CD4-positive, alpha-beta T cell (primary cell): ENCODE measurements at regions not wholly inside any gene's neighbourhood (a gene's known extent, or its start where the extent isn't known, plus 50 kb on each side); places are given as distances from the start of the nearest gene placed in this dataset.

Experiments used
- ATAC-seq: fragments of 200-7000 bp; cut with Tn5 transposase; one replicate; pipeline ENCODE4 v1.10.0; 2022; ENCODE audit warnings: mild to moderate bottlenecking; ENCODE audit not compliant: poor library complexity
- CTCF ChIA-PET: fragments of 350-600 bp; sonication (Branson Sonifier 250); formaldehyde crosslinking; loops from one replicate; lab custom pipeline; 2021; ENCODE audit warnings: antibody characterized with exemption, inconsistent platforms; lab: Charles Lee
- POLR2A ChIA-PET: fragments of 350-600 bp; sonication (Branson Sonifier 250); formaldehyde crosslinking; loops from one replicate; lab custom pipeline; 2021; ENCODE audit warnings: antibody characterized with exemption, inconsistent platforms; lab: Charles Lee
- DNase-seq, 14 experiments: peaks; one replicate each; pipeline ENCODE4 v3.0.0-alpha.2; 2013 to 2020; ENCODE audit warnings: mixed read lengths in 2 of 14
- H3K27ac ChIP-seq, 2 donors: one replicate each; pipeline versions ENCODE4 v1.5.1 to v1.7.0; 2013; ENCODE audit warnings: low read length in 2 of 2, low read depth in 1 of 2, mild to moderate bottlenecking in 1 of 2
- H3K27me3 ChIP-seq, 2 experiments: 1 replicate in 1 of 2; 2 replicates in 1 of 2; pipeline versions ENCODE4 v1.6.1 to v1.7.0; 2013; ENCODE audit warnings: low read length in 2 of 2, control low read depth in 1 of 2, mild to moderate bottlenecking in 1 of 2, moderate library complexity in 1 of 2; ENCODE audit not compliant: insufficient read depth in 2 of 2, control insufficient read depth in 1 of 2
- H3K36me3 ChIP-seq: one replicate; pipeline ENCODE4 v1.6.1; 2013; ENCODE audit warnings: low read length, control low read depth; ENCODE audit not compliant: insufficient read depth
- H3K4me1 ChIP-seq: one replicate; pipeline ENCODE4 v1.6.1; 2013; ENCODE audit warnings: low read length, control low read depth; ENCODE audit not compliant: insufficient read depth
- H3K4me3 ChIP-seq: one replicate; pipeline ENCODE4 v1.5.1; 2013; ENCODE audit warnings: mild to moderate bottlenecking, low read length, moderate library complexity
- H3K9me3 ChIP-seq, 2 experiments: 1 replicate in 1 of 2; 2 replicates in 1 of 2; pipeline versions ENCODE4 v1.6.1 to v1.7.0; 2013; ENCODE audit warnings: low read length in 2 of 2, mild to moderate bottlenecking in 2 of 2, control low read depth in 1 of 2, moderate library complexity in 1 of 2; ENCODE audit not compliant: control insufficient read depth in 1 of 2, insufficient read depth in 1 of 2
- H3K27ac Mint-ChIP-seq: one replicate; pipeline ENCODE4 v1.8.0; 2020; ENCODE audit warnings: mixed read lengths
- H3K27me3 Mint-ChIP-seq: one replicate; pipeline ENCODE4 v1.8.0; 2021; ENCODE audit warnings: mixed read lengths
- H3K36me3 Mint-ChIP-seq: one replicate; pipeline ENCODE4 v1.8.0; 2021; ENCODE audit warnings: low read depth, mixed read lengths
- H3K4me1 Mint-ChIP-seq: one replicate; pipeline ENCODE4 v1.8.0; 2021; ENCODE audit warnings: low read depth, mixed read lengths
- H3K4me3 Mint-ChIP-seq: one replicate; pipeline ENCODE4 v1.8.0; 2020; ENCODE audit warnings: mild to moderate bottlenecking, mixed read lengths
- H3K9me3 Mint-ChIP-seq: one replicate; pipeline ENCODE4 v1.8.0; 2020; ENCODE audit warnings: mixed read lengths
- intact Hi-C, 2 experiments: fragments of 100-400 bp; cut with DNase I in 1 of 2; cut with micrococcal nuclease in 1 of 2; formaldehyde crosslinking; loops; one replicate each; pipeline versions ENCODE4 v1.15.1 to v1.9.0; 2023 to 2025; cut with DNase I, micrococcal nuclease
- TF ChIP-seq, protein P1 (sequence below): fragments of 200-600 bp; IDR thresholded peaks from one replicate; pipeline ENCODE4 v1.8.0; 2022; ENCODE audit warnings: antibody characterized with exemption, mild to moderate bottlenecking

GRCh38 chr2:24418166-24418841 lies 58.0 kb upstream of the ITSN2 start:
- Histone ChIP-seq H3K4me3 (no peak overlapping the region), H3K27ac (no peak overlapping the region), H3K36me3 (no peaks in the 10 kb centered on the region), H3K9me3 (no peaks in the 10 kb centered on the region), H3K27me3 (no peaks in the 10 kb centered on the region), H3K4me1 (no peaks in the 10 kb centered on the region)
- no peak for ATAC-seq
- no peaks in the 10 kb centered on the region for H3K9me3 Mint-ChIP-seq
- no peaks in the 10 kb centered on the region for H3K27me3 Mint-ChIP-seq
- no peaks in the 10 kb centered on the region for H3K36me3 Mint-ChIP-seq
- no peak overlapping the region for H3K27ac Mint-ChIP-seq
- no peaks in the 10 kb centered on the region for H3K4me1 Mint-ChIP-seq
- DNase-seq = no peak
- TF ChIP-seq, protein P1, sequence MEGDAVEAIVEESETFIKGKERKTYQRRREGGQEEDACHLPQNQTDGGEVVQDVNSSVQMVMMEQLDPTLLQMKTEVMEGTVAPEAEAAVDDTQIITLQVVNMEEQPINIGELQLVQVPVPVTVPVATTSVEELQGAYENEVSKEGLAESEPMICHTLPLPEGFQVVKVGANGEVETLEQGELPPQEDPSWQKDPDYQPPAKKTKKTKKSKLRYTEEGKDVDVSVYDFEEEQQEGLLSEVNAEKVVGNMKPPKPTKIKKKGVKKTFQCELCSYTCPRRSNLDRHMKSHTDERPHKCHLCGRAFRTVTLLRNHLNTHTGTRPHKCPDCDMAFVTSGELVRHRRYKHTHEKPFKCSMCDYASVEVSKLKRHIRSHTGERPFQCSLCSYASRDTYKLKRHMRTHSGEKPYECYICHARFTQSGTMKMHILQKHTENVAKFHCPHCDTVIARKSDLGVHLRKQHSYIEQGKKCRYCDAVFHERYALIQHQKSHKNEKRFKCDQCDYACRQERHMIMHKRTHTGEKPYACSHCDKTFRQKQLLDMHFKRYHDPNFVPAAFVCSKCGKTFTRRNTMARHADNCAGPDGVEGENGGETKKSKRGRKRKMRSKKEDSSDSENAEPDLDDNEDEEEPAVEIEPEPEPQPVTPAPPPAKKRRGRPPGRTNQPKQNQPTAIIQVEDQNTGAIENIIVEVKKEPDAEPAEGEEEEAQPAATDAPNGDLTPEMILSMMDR = no peak
- intact Hi-C loops = no loop called here
- POLR2A ChIA-PET = no interaction called here
- CTCF ChIA-PET = interaction anchor here (0.8 kb wide), 1 partner anchor 409 kb away, joined by 4 read pairs; no protein-coding TSS in a partner anchor
- no peak overlapping the region for H3K4me3 Mint-ChIP-seq

DNA sequence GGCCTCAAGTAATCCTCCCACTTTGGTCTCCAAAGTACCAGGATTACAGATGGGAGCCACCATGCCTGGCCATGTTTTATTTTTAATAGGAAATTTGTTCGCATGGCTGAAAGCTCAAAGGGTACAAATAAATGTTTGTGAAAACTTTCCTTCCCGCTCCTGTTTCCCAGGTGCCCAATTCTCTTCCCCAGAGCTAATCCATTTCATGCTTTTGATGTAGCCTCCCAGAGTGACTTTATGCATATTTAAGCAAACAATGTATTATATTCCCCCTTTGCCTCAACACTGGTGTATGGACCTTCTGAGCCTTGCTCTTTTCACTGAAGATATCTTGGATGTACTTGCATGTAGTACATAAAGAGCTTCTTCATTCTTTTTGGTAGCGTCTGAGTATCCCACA lies 52.5 kb upstream of the ITSN2 start:
- H3K4me3 Mint-ChIP-seq = no peak overlapping the region
- TF ChIP-seq, protein P1 = no peak
- no peak overlapping the region for H3K27ac Mint-ChIP-seq
- no peaks in the 10 kb centered on the region for H3K4me1 Mint-ChIP-seq
- Histone ChIP-seq H3K4me3 (no peak overlapping the region), H3K36me3 (no peaks in the 10 kb centered on the region), H3K27ac (no peak overlapping the region), H3K4me1 (no peaks in the 10 kb centered on the region), H3K9me3 (no peaks in the 10 kb centered on the region), H3K27me3 (peaks cover 0 to 7% of the 10 kb centered on the region in 2 experiments)
- no peaks in the 10 kb centered on the region for H3K36me3 Mint-ChIP-seq
- no peak for ATAC-seq
- no peaks in the 10 kb centered on the region for H3K9me3 Mint-ChIP-seq
- CTCF ChIA-PET = no interaction called here
- DNase-seq = no peak
- intact Hi-C loops = loop anchor here (5.0 kb wide), 3 partner anchors 509 to 784 kb away; partner anchors contain the start of gene ADCY3 (in 1 of the 2)
- POLR2A ChIA-PET = no interaction called here
- H3K27me3 Mint-ChIP-seq = peaks cover 12% of the 10 kb centered on the region

GRCh38 chr2:24411488-24412151 lies 51.3 kb upstream of the ITSN2 start:
- H3K27ac ChIP-seq = no peak overlapping the region
- no peak overlapping the region for H3K27ac Mint-ChIP-seq
- DNase-seq = no peak
- H3K36me3 Mint-ChIP-seq = no peaks in the 10 kb centered on the region
- H3K9me3 Mint-ChIP-seq = no peaks in the 10 kb centered on the region
- H3K9me3 ChIP-seq = no peaks in the 10 kb centered on the region
- ChIA-PET CTCF (interaction anchor here (4.2 kb wide), 1 partner anchor 415 kb away, joined by 83 read pairs; no protein-coding TSS in a partner anchor), POLR2A (interaction anchor here (3.1 kb wide), 1 partner anchor 416 kb away, joined by 18 read pairs; no protein-coding TSS in a partner anchor)
- H3K4me3 Mint-ChIP-seq = no peak overlapping the region
- TF ChIP-seq, protein P1 = no peak
- intact Hi-C loops = loop anchor here (2.0 to 5.0 kb wide), 5 partner anchors 511 to 786 kb away; partner anchors contain the start of gene ADCY3 (in 1 of the 2)
- ATAC-seq = no peak
- H3K27me3 Mint-ChIP-seq = peaks cover 20% of the 10 kb centered on the region
- no peak overlapping the region for H3K4me3 ChIP-seq
- H3K4me1 ChIP-seq = no peaks in the 10 kb centered on the region
- H3K4me1 Mint-ChIP-seq = no peaks in the 10 kb centered on the region
- H3K27me3 ChIP-seq = peaks cover 0 to 7% of the 10 kb centered on the region in 2 experiments
- no peaks in the 10 kb centered on the region for H3K36me3 ChIP-seq
